ENCODE measurements at regions not wholly inside any gene's neighbourhood (a gene's known extent, or its start where the extent isn't known, plus 50 kb on each side); places are given as distances from the start of the nearest gene placed in this dataset.

DNA sequence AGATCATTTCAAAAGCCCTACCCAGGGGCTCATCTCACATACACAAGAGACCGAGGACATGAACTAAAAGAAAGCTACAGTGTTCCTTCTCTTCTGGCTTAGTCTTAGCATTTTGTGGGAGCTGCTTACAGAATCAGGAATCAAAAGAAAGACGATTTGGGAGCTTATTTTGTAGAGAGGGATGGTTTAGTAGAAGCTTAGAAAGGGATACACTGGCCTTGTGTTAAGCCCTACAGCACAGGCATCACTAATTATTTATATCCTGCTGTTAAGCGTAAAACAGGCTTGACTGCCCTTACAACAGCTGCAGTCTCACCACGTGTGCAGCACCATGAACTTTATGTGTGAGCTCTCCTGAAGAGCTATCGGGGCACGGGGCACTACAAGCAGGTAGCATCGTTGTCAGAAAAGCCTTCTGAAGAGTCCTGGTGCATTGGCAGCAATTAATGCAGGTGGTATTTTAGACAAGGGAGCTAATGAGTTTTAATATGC lies 798.3 kb downstream of the NXPH1 start:
- TF ChIP-seq GATA3 (IDR thresholded peaks at IDR 0.05; ENCODE audit: low read depth, low read length): no peak
- no peak for TF ChIP-seq GATA2 (IDR thresholded peaks at IDR 0.05; ENCODE audit: low read depth, low read length)
